DOHH2 (cell line): ENCODE measurements at regions not wholly inside any gene's neighbourhood (a gene's known extent, or its start where the extent isn't known, plus 50 kb on each side); places are given as distances from the start of the nearest gene placed in this dataset.

Experiments
- H3F3A ChIP-seq: fragments of 200-600 bp; sonication (generic), shearing (Covaris generic); 2 replicates; pipeline ENCODE4 v1.6.0; 2016; ENCODE audit warnings: antibody characterized with exemption, mild to moderate bottlenecking; ENCODE audit not compliant: control insufficient read depth, insufficient read depth
- H3K27ac ChIP-seq: fragments of 200-600 bp; sonication (generic); 2 replicates; pipeline ENCODE4 v1.5.1; 2014; ENCODE audit warnings: low read depth, mild to moderate bottlenecking, low read length, moderate library complexity
- H3K27me3 ChIP-seq: fragments of 200-600 bp; sonication (generic); 2 replicates; pipeline ENCODE4 v1.6.1; 2014; ENCODE audit warnings: mild to moderate bottlenecking, low read length, mixed read lengths; ENCODE audit not compliant: control insufficient read depth
- H3K36me3 ChIP-seq: fragments of 200-600 bp; sonication (generic); 2 replicates; pipeline ENCODE4 v1.6.1; 2014; ENCODE audit warnings: mild to moderate bottlenecking, low read length, moderate library complexity, mixed read lengths; ENCODE audit not compliant: control insufficient read depth
- H3K4me1 ChIP-seq: fragments of 200-600 bp; sonication (generic); 2 replicates; pipeline ENCODE4 v1.6.1; 2014; ENCODE audit warnings: mild to moderate bottlenecking, low read length, mixed read lengths; ENCODE audit not compliant: control insufficient read depth
- H3K4me2 ChIP-seq: fragments of 200-600 bp; sonication (generic); 2 replicates; pipeline ENCODE4 v1.6.0; 2014; ENCODE audit warnings: mild to moderate bottlenecking, low read length, moderate library complexity
- H3K4me3 ChIP-seq: fragments of 200-600 bp; sonication (generic); 2 replicates; pipeline ENCODE4 v1.5.1; 2014; ENCODE audit warnings: mild to moderate bottlenecking, low read length, mixed read lengths
- H3K79me2 ChIP-seq: fragments of 200-600 bp; sonication (generic); 2 replicates; pipeline ENCODE4 v1.6.1; 2014; ENCODE audit warnings: mild to moderate bottlenecking, low read length, mixed read lengths; ENCODE audit not compliant: control insufficient read depth
- H3K9me2 ChIP-seq: fragments of 200-600 bp; sonication (generic); replicated peaks from 2 replicates; pipeline ENCODE4 v1.6.1; 2014; ENCODE audit warnings: mild to moderate bottlenecking, low read length, mixed read lengths; ENCODE audit not compliant: control insufficient read depth
- H3K9me3 ChIP-seq: fragments of 200-600 bp; sonication (generic); 2 replicates; pipeline ENCODE4 v1.6.1; 2014; ENCODE audit warnings: antibody characterized with exemption, low read length, mixed read lengths; ENCODE audit not compliant: control insufficient read depth, insufficient read depth
- H4K20me1 ChIP-seq: fragments of 200-600 bp; sonication (generic); 2 replicates; pipeline ENCODE4 v1.6.0; 2014; ENCODE audit warnings: low read depth, mild to moderate bottlenecking, antibody characterized with exemption, low read length, moderate library complexity; ENCODE audit not compliant: control insufficient read depth, insufficient read depth
- CTCF ChIP-seq: fragments of 200-600 bp; sonication (generic); IDR thresholded peaks from one replicate; pipeline ENCODE4 v1.5.1; 2014; ENCODE audit warnings: antibody characterized with exemption, mild to moderate bottlenecking, low read depth, low read length; ENCODE audit not compliant: poor library complexity, severe bottlenecking
- EZH2phosphoT487 ChIP-seq: fragments of 200-600 bp; sonication (generic); IDR thresholded peaks from 2 replicates; pipeline ENCODE4 v1.6.1; 2017; ENCODE audit warnings: borderline replicate concordance, mild to moderate bottlenecking, antibody characterized with exemption, low read length, moderate library complexity, mixed read lengths

- Histone ChIP-seq H3K36me3 (peaks cover 4% of the 10 kb centered on the region), H3K4me1 (peaks cover 56% of the 10 kb centered on the region), H3F3A (peaks cover 10% of the 10 kb centered on the region), H3K27ac (peak overlapping the region; percentile 89), H3K27me3 (no peaks in the 10 kb centered on the region), H3K9me3 (no peaks in the 10 kb centered on the region), H4K20me1 (no peaks in the 10 kb centered on the region), H3K4me2 (peak overlapping the region; percentile 67), H3K4me3 (peak overlapping the region; percentile 59), H3K79me2 (no peaks in the 10 kb centered on the region), H3K9me2 (no peaks in the 10 kb centered on the region)
- TF ChIP-seq CTCF (no peak), EZH2phosphoT487 (no peak)
Observed at GRCh38 chr21:43354026-43354420, 72.9 kb downstream of the SIK1 start.

GRCh38 chr21:43353282-43354025 is 73.5 kb downstream of the SIK1 start:
- no peaks in the 10 kb centered on the region for H4K20me1 ChIP-seq
- peak overlapping the region; percentile 89 for H3K27ac ChIP-seq
- peaks cover 50% of the 10 kb centered on the region for H3K4me1 ChIP-seq
- H3K4me3 ChIP-seq = peak overlapping the region; percentile 59
- no peaks in the 10 kb centered on the region for H3K79me2 ChIP-seq
- no peaks in the 10 kb centered on the region for H3K36me3 ChIP-seq
- H3K9me2 ChIP-seq = no peaks in the 10 kb centered on the region
- no peaks in the 10 kb centered on the region for H3K27me3 ChIP-seq
- no peak for TF ChIP-seq CTCF
- no peak for TF ChIP-seq EZH2phosphoT487
- peaks cover 10% of the 10 kb centered on the region for H3F3A ChIP-seq
- peak overlapping the region; percentile 67 for H3K4me2 ChIP-seq
- no peaks in the 10 kb centered on the region for H3K9me3 ChIP-seq

GRCh38 chr21:43352568-43353281 is 74.2 kb downstream of the SIK1 start:
- peaks cover 10% of the 10 kb centered on the region for H3F3A ChIP-seq
- H3K27ac ChIP-seq = peak overlapping the region; percentile 89
- no peaks in the 10 kb centered on the region for H3K79me2 ChIP-seq
- no peaks in the 10 kb centered on the region for H4K20me1 ChIP-seq
- no peaks in the 10 kb centered on the region for H3K36me3 ChIP-seq
- TF ChIP-seq EZH2phosphoT487 (no peak), CTCF (no peak)
- H3K4me1 ChIP-seq = peaks cover 48% of the 10 kb centered on the region
- H3K4me3 ChIP-seq = peak overlapping the region; percentile 59
- no peaks in the 10 kb centered on the region for H3K9me2 ChIP-seq
- no peaks in the 10 kb centered on the region for H3K27me3 ChIP-seq
- H3K9me3 ChIP-seq = no peaks in the 10 kb centered on the region
- H3K4me2 ChIP-seq = peak overlapping the region; percentile 67
